Ureter (tissue), 1 donor: ENCODE measurements at regions not wholly inside any gene's neighbourhood (a gene's known extent, or its start where the extent isn't known, plus 50 kb on each side); places are given as distances from the start of the nearest gene placed in this dataset.

Source experiments
- DNase-seq: peaks from one replicate; pipeline ENCODE4 v3.0.0-alpha.2; 2020; ENCODE audit warnings: low spot score
- donor health status: DM: yes; HTN: yes; CAD: no.

GRCh38 chr4:4693755-4694295 lies 152.0 kb upstream of the STX18 start:
- DNase-seq: no peak

GRCh38 chr4:4693258-4693657 lies 151.4 kb upstream of the STX18 start:
- DNase-seq: no peak

GRCh38 chr4:4690854-4691253 lies 149.0 kb upstream of the STX18 start:
- DNase-seq: no peak

- no peak for DNase-seq
Observed at GRCh38 chr4:4689694-4690440, 148.0 kb upstream of the STX18 start.

GRCh38 chr4:4687935-4688727 lies 146.3 kb upstream of the STX18 start:
- no peak for DNase-seq

GRCh38 chr4:4687100-4687499 lies 145.3 kb upstream of the STX18 start:
- DNase-seq: no peak

- DNase-seq: no peak
Observed at GRCh38 chr4:4685810-4686795, 144.3 kb upstream of the STX18 start.

- DNase-seq: no peak
Observed at GRCh38 chr4:4681653-4682052, 139.8 kb upstream of the STX18 start.

- no peak for DNase-seq
Observed at GRCh38 chr4:4680758-4681157, 138.9 kb upstream of the STX18 start.

GRCh38 chr4:4680243-4680642 lies 138.4 kb upstream of the STX18 start:
- no peak for DNase-seq

GRCh38 chr4:4677556-4678522 lies 136.0 kb upstream of the STX18 start:
- no peak for DNase-seq

GRCh38 chr4:4675641-4676040 lies 133.8 kb upstream of the STX18 start:
- no peak for DNase-seq

- no peak for DNase-seq
Observed at GRCh38 chr4:4675051-4675581, 133.3 kb upstream of the STX18 start.

- DNase-seq: no peak
Observed at GRCh38 chr4:4673070-4673469, 131.2 kb upstream of the STX18 start.

GRCh38 chr4:4672402-4672801 lies 130.6 kb upstream of the STX18 start:
- DNase-seq: no peak

GRCh38 chr4:4671774-4672349 lies 130.0 kb upstream of the STX18 start:
- no peak for DNase-seq

GRCh38 chr4:4670869-4671268 lies 129.0 kb upstream of the STX18 start:
- DNase-seq: no peak

- DNase-seq: no peak
Observed at GRCh38 chr4:4668355-4669210, 126.7 kb upstream of the STX18 start.

GRCh38 chr4:4667622-4668081 lies 125.8 kb upstream of the STX18 start:
- no peak for DNase-seq
